ENCODE measurements at regions not wholly inside any gene's neighbourhood (a gene's known extent, or its start where the extent isn't known, plus 50 kb on each side); places are given as distances from the start of the nearest gene placed in this dataset.

DNA sequence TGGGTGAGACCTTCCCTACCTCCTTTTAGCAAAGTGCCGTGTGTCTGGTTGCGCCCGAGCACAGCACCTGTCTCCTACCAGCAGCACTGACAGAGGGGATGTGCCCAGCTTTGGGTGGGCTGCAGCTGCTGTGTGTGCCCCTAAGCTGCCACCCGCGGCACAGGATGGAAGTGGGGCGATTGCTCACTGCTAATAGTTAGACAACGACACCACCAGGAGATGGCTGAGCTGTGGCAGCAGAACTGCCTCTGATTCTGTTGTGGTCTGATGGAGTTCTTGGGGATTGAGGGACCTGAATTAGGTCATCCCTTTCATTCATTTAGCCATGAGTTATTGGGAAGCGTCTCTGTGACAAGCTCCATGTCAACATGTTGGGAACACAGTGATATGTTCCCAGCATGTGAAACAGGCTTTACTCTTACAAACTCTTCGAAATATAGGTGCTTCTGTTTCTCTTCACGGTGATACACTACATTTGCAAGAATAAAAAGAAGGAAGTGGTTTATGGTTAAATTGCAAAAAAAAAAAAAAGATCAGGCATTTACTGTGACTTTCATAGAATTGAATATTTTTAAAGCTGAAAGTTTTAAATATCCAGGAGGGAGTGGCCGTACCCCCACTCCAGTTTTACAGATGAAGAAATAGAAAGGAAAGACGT lies 184.4 kb downstream of the MAF start:
- intact Hi-C loops (cut with DNase I), result no loop called here
- DNase-seq (ENCODE audit: low spot score), result no peak

DNA sequence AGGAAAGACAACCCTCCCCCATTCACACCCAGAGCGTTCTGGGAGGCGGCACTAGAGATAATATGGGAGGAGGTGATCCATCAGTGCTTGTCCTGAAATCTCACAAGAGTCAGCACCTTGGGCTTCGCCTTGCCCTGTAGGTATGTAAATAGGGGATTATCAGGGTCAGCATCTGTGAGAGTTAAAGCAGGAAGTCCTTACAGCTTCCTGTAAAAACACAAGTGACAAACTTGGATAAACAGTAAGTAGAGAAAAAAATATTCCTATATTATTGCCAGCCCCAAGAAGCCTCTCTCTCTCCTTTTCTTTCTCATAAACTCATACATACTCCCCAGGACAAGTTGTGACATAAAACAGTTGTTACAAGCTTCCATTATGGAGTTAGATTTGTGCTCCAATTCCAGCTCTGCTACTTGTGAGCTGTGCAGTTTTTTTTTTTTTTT lies 187.7 kb downstream of the MAF start:
- intact Hi-C loops (cut with DNase I), result no loop called here
- no peak for DNase-seq (ENCODE audit: low spot score)

DNA sequence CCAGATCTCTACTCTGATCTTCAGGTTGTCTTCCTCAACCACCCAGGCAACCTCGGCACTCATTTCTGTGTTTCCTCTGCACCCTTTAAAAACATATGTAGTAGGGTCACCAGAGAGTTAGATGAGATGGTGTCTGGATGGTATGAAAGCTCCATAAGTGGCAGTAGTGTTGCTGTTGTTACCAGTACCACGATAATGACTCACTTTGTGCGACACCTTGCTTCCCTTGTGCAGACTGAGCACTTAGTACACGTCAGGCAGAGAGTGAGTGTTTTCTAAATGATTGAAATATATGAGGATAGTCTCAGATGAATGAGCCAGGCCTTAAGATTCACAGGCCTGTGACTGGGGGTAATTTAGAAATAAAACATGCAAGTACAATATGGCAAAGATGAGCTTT lies 188.7 kb downstream of the MAF start:
- intact Hi-C loops (cut with DNase I), result no loop called here
- no peak for DNase-seq (ENCODE audit: low spot score)

DNA sequence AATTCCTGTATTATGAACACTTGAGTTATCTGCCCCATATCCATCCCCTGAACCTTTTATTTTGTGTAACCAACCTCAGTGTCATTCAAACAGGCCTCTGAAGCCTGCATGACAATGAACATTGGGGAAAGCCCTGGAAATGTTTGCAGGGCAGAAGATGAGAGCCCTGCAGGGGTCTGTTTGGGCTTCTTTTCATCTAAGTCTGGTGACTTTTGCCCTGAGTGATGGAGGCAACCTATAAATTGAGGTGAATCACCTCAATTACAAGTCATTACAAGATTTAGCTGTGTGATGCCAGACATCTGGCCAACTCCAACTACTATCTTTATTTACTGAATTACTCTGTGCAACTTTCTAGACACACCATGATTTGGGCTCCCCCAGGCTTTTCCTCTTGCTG lies 189.2 kb downstream of the MAF start:
- intact Hi-C loops (cut with DNase I), result no loop called here
- no peak for DNase-seq (ENCODE audit: low spot score)

DNA sequence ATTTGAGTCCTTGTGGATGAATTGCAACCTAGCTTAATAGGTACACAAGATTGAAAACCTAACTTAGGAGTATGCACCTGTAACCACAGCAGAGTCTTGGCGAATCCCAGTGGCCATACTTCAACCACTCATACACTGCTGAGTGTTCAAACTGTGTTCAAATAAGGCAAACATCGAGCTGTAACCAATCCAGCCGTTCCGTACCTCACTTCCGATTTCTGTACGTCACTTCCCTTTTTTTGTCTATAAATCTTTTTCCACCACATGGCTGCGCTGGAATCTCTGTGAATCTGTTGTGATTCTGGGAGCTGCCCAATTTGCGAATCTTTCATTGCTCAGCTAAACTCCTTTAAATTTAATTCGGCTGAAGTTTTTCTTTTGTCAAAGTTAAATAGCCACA lies 190.6 kb downstream of the MAF start:
- no peak for DNase-seq (ENCODE audit: low spot score)
- intact Hi-C loops (cut with DNase I), result no loop called here

DNA sequence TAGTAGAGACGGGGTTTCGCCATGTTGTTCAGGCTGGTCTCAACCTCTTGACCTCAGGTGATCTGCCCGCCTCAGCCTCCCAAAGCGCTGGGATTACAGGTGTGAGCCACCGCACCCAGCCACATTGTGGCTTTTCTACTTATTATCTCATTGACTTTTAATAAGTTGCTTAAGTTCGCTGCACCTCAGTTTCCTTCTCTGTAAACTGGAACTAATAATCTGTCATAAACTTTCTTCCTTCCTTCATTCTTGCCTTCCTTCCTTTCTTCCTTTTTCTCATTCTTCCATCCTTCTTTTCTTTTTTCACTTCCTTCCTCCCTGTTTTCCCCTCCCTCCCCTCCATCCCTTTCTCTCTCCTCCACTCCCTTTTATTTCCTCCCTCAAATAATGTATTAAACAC lies 192.2 kb downstream of the MAF start:
- DNase-seq (ENCODE audit: low spot score), result no peak
- intact Hi-C loops (cut with DNase I), result no loop called here

DNA sequence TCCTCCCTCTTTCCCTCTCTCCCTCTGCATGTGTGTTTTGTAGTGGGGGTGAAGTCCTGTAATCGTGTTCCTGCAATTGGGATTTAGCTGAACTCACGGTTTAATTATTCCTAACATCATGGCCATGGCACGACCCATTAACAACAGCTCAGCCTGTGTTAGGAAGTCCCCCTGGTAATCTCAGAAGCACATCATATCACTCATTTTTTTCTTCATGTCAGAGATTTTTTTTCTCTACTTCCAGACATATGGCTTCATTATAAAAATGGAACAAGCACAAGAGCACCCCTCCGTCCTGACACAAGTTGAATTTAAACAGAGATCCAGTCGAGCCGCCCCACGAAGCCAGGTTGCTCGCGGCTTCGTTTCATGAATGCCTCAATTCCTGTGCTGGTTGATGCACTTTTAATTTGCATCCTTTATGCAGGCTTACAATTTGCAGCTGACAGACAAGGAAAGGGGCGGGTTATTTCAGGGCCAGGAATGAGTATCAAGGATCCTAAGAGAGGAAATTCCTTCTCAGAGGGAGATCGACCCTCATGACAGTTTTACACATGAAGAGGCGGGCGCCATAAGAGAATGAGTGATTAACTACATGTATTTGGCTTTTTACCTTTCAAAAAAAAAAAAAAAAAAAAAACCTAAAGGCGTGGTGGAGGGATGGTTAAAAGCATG lies 192.9 kb downstream of the MAF start:
- intact Hi-C loops (cut with DNase I), result no loop called here
- DNase-seq (ENCODE audit: low spot score), result peak; percentile 43

DNA sequence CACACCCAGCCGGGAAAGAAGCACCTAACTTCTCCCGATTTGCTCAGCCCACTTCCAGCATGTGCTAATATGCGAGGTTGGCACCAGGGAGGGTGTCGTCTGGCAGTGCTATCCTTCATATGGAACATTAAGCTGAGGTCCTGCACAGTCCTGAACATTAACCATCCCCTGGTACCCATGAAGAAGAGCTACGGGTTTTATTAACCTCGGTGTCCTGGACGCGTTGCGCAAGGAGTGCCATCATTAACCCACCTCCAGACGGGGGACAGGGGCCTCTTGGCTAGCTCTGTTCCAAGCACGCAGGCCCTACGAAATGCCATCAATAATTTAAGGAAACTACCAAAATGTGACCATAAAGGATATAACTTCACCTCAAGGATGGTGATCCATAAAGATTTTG lies 193.5 kb downstream of the MAF start:
- peak; percentile 33 for DNase-seq (ENCODE audit: low spot score)
- intact Hi-C loops (cut with DNase I), result no loop called here

DNA sequence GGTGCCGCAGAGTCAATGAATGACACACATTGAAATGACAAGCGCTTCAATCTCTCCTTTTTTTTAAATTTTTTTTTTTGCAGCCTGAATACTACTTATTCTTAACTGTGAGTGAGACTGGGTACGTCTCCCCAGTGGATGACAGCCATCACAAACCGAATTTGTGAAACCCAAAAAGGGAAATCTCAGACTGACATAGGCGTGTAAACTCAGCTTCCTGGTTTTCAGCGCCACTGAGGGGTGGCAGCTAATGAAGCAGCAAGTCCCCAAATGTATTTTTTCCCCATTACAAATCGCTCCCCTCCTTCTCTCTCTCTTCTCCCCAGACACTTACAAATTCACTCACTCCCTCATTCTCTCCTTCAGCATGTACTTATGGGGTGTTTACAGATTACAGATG lies 196.0 kb downstream of the MAF start:
- intact Hi-C loops (cut with DNase I), result no loop called here
- DNase-seq (ENCODE audit: low spot score), result no peak

DNA sequence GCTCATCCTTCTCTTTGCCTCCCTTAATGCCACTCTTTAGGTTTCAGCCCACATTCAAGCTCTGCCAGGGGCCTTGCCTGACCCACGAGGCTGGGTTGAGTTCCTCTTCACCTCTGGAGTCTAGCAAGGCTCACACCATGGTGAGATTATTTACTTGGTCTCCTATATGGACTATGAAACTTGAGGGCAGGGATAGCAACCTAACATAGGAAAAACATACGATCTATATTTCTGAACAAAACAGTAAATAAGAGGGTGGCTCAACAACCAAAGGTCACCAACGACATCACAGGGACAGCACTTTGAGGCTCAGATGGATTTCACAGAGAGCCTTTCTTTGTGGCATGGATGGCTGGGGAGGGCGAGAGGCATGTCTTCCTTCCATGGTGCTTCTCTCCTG lies 197.0 kb downstream of the MAF start:
- intact Hi-C loops (cut with DNase I), result no loop called here
- DNase-seq (ENCODE audit: low spot score), result no peak

DNA sequence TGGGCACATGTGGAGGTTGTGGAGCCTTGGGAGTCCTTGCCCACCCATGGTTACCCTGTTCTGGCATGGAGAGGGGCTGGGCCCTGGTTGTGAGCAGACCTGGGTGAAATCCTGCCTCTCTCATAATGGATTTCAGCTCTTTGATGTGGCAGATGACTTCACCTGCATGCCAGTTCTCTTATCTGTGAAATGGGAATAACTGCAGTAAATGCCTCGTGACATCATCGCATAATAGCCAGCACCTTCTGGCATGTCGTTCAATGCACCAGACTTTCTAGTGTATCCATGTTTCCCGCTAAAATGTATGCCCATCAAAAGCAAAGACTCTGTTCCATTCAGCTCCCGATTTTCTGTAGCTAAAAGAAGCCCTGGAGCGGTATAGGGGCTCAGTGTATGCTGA lies 197.6 kb downstream of the MAF start:
- no peak for DNase-seq (ENCODE audit: low spot score)
- intact Hi-C loops (cut with DNase I), result no loop called here

DNA sequence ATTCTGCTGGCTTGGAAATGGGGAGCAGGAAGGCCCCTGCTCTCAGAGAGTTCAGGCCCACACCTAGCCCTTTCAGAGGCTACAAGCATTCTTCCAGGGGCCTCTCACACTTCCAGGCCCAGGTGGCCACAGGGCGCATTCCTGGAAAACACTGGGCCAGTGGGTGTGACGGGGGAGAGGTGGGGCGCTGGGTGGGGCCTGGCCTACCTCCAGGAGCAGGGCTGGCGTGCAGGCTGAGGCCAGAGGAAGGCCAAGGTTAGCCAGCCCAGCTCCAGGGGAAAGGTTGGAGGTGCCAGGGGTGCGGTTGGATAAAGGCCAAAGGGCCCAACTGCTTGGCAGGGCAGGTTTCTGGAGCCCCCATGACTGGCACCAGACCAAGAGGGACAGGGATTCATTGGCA lies 198.2 kb downstream of the MAF start:
- intact Hi-C loops (cut with DNase I), result no loop called here
- DNase-seq (ENCODE audit: low spot score), result peak; percentile 39

DNA sequence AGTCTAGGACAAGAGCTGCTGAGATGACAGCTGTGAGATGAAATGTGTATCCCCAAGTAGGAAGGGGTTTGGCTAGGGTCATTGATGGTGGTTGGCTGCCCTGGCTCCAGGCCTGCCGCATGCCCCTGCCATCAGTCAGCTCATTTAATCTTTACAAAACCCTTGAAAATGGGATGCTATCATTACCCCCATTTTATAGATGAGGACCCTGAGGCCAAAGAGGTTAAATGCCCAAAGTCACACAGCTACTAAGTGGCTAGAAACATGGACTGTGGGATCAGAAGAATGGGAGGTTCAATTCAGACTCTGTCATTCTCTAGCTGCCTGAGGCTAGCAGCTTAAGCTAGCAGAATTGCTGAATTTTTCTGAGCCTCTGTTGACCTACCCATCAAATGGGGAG lies 198.8 kb downstream of the MAF start:
- no peak for DNase-seq (ENCODE audit: low spot score)
- intact Hi-C loops (cut with DNase I), result no loop called here

DNA sequence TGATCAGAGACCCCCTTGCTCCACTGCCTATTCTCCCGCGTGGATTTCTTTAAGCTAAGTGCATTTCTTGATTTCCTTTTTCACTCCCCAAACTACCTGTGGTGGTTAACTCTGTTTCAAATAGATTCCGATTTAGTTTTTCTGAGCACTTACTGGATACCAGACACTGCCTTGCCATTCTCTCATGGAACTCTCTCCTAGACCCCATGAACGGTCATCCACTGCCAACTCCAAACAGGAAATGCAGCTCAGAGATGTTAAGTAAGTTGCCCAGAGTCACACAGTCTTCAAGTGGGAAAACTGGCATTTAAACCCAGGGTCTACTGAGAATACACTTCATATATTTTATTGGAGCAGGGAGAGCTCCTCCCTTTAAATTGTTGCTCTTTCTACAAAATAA lies 199.4 kb downstream of the MAF start:
- intact Hi-C loops (cut with DNase I), result no loop called here
- no peak for DNase-seq (ENCODE audit: low spot score)

DNA sequence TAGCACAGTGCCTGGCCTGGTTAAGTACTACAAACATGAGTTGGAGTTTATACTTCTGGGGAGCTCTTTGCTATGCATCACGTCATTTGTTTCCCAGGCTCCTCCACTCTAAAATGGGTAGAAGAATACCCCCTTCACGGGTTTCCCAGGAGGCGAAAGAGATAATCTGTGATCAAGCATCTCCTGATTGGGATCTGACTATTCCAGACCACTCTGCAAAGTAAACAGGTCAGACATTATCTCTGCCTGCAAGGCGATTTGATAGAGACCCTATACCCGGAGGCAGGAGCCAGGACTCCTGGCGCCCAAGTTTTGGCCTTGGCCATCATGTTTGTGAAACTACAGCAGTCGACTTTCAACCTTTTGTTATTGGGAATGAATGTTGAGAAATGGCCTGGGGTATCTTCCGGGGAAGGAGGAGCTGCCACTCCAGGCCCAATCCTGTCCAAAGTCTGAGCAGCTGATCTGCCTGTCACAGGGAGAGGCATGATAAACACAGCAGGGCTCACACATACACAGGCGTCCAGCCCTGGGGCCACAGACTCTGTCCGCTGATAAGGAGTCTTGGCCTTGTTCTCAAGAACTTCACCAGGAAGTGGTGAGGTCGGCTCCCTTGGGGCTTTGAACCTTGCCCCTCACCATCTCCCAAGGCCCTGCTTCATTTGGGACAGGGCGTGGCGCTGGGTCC lies 199.9 kb downstream of the MAF start:
- intact Hi-C loops (cut with DNase I), result no loop called here

DNA sequence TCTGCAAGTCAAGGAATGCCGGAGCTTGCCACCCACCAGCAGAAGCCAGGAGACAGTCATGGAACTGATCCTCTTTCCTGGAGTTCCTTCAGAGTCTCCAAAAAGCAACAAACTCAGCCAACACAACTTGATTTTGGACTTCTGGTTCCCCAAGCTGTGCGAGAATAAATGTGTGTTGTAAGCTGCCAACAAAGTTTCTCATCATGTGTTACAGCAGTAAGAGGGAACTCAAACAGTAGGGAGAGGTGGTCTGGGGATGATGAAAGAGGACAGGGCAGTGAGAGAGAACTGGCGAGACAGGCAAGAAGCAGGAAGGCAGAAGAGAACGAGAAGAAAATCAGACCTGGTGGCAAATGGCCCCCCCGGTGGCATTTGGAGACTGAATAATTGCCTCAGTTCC lies 204.9 kb downstream of the MAF start:
- DNase-seq (ENCODE audit: low spot score), result no peak
- intact Hi-C loops (cut with DNase I), result no loop called here

More for the DNA sequence above, 199.9 kb downstream of the MAF start:
- DNase-seq (ENCODE audit: low spot score), result peak; percentile 49

DNA sequence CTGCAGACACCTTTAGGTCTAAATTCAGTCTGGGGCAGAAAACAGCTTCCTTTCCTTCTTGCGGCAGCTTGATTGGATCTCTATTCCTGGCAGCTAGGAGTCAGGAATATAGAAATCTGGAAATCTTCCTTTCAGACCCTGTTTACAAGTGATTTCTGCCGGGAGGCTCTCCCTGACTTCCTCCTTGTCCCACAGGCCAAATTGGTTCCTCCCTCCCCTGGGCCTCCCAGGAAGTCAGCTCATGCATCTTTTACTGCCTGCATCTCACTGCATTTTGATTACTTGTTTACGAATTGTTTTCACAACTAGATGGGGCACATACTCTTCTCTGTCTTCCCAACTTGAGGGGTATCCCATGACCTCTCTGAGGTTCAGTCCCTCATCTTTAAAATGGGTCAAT lies 206.3 kb downstream of the MAF start:
- no peak for DNase-seq (ENCODE audit: low spot score)
- intact Hi-C loops (cut with DNase I), result no loop called here

DNA sequence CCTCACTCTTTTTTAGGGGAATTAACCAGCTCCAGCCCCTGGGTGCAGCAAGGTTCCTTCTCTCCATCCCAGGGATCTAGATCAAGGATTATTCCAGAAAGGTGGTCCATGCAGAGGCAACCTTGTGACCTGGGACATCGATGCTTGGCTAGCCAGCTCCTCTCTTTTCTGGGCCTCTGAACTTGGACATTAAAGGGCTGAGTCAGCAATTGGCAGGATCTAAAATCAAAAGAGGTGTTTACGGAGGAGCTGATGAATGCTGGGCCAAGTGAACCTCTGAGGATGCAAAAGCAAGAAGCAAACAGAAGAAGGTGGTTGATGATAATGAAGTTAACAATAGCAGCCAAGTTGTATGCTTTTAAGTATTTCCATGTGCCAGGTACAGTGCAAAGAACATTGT lies 207.0 kb downstream of the MAF start:
- intact Hi-C loops (cut with DNase I), result no loop called here

DNA sequence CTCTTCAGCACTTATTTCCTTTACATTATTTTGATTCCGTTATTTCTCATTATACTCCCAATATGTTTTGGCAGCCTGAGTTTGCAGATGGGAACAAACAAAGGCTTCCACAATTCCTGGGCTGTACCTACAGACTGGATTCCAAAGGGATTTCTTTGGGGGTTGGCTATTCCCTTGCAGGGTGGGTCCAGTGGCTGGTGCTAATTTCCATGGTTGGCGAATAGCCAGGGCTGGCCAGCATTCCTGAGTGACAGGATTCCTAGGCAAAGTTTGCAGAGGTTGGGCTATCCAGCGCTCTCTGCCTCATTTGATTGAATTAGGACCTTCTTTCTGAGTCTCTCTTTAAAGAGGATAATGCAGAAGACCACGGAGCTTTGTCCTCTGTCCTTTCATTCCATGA lies 207.4 kb downstream of the MAF start:
- peak; percentile 65 for DNase-seq (ENCODE audit: low spot score)
- intact Hi-C loops (cut with DNase I), result no loop called here

More for the DNA sequence above, 207.0 kb downstream of the MAF start:
- DNase-seq (ENCODE audit: low spot score), result peak; percentile 38

DNA sequence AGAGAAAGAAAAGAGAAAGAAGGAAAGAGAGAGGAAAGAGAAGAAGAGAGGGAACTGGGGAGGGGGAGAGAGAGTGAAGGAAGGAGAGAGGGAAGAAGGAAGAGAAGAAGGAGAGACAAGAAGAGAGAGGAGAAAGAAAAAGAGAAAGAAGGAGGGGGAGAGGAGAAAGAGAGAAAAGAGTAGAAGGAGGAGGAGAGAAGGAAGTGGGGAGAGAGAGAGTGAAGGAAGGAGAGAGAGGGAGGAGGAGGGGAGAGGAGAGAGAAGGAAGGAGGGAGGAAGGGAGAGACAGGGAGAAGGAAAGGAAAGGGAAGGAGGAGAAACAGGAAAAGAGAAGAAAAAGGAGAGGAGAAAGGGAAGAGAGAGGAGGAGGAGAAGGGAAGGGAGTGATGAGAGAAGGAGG lies 208.5 kb downstream of the MAF start:
- intact Hi-C loops (cut with DNase I), result no loop called here
- DNase-seq (ENCODE audit: low spot score), result no peak

DNA sequence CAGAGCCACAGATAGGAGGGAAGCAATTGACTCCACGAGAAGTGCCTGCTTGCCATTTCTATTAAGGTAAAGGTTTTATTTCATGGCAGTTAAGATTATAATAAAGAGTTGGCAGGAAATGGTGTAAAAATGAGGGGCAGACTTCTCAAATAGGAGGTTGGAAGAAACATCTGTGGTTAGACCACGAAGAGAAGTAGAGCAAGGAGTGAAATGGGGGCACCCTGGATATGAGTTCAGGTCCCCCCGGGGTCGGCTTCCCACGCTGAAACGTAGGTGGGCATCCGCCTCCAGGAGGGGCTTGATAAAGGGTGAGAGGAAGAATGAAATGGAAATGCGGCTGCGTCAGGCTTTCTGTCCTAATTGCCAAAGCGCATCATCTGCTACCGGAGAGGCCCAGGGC lies 209.1 kb downstream of the MAF start:
- intact Hi-C loops (cut with DNase I), result no loop called here
- DNase-seq (ENCODE audit: low spot score), result peak; percentile 41
